Epithelial cell of proximal tubule (primary cell): ENCODE measurements at regions not wholly inside any gene's neighbourhood (a gene's known extent, or its start where the extent isn't known, plus 50 kb on each side); places are given as distances from the start of the nearest gene placed in this dataset.

Source experiments
- DNase-seq: peaks from one replicate; pipeline ENCODE4 v3.0.0-alpha.2; 2011; ENCODE audit warnings: low read depth
- H3K4me3 ChIP-seq: 2 replicates; pipeline ENCODE4 v1.5.1; 2011; ENCODE audit warnings: low read depth, mild to moderate bottlenecking, low read length
- TF ChIP-seq, protein P1 (sequence below): conservative IDR thresholded peaks from 2 replicates; pipeline ENCODE4 v1.5.1; 2012; ENCODE audit warnings: low read depth, mild to moderate bottlenecking, low read length

DNA sequence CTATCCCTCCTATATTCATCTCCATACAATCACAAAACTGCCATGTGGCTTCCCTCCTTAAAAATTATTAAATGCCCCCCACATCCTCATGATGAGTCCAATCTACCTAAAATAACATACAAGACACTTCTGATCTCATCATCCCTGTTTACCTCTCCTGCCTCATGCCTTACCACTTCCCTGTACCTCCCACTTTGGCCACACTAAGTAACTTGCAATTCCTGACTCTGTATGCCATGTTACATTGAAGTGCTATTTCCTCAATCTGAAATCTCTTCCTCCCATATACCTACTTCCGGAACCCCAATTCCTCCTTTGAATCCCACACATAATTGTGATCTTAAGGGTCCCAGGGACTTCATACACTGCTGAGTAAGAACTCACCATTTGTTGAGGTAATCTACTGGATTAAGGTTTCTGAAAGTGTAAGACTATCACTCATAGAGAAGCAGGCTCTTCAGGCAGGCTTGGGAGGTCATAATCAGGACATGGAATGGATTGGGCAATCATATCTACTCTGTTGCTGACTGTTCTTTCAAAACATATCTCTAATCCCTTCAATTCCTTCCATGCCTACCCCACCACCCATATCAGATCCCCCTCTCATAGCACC, 117.6 kb upstream of the PLEKHG7 start:
- DNase-seq, result no peak
- no peak overlapping the region for H3K4me3 ChIP-seq
- TF ChIP-seq, protein P1, sequence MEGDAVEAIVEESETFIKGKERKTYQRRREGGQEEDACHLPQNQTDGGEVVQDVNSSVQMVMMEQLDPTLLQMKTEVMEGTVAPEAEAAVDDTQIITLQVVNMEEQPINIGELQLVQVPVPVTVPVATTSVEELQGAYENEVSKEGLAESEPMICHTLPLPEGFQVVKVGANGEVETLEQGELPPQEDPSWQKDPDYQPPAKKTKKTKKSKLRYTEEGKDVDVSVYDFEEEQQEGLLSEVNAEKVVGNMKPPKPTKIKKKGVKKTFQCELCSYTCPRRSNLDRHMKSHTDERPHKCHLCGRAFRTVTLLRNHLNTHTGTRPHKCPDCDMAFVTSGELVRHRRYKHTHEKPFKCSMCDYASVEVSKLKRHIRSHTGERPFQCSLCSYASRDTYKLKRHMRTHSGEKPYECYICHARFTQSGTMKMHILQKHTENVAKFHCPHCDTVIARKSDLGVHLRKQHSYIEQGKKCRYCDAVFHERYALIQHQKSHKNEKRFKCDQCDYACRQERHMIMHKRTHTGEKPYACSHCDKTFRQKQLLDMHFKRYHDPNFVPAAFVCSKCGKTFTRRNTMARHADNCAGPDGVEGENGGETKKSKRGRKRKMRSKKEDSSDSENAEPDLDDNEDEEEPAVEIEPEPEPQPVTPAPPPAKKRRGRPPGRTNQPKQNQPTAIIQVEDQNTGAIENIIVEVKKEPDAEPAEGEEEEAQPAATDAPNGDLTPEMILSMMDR, result no peak

DNA sequence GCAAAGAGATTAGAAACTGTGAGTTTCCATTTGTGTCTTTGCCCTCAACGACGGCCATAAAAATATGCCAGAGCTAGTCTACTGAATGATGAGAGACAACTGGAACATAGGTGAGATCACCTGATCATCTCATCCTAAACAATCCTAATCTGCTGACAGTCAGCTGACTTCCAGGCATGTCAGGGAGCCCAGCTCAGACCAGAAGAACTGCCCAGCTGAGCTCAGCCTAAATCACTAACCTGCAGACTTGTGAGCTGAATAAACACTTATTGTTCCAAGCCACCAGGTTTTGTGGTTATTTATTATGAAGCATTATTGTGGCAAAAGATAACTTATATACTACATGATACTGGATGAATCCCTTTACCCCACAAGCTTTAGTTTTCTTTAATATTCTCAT, 118.9 kb upstream of the PLEKHG7 start:
- no peak for DNase-seq
- TF ChIP-seq, protein P1, result no peak
- no peak overlapping the region for H3K4me3 ChIP-seq

DNA sequence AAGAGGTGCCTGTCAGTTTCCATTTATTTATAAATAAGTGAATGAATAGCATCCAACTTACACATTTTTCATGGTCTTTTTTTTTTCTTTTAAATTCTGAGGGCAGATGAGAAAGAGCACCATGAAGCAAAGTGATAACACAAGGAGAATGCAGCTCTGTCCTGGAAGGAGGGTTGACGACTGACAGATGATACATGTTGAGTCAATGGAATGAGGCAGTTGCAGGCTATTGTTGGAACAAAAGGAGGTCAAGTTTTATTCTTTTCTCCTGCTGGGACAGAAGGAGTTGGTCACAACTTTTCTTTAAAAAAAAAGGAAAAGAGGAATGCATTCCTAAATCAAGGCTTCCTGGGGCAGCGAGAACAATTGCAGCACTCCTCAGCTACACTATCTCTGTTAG, 119.9 kb upstream of the PLEKHG7 start:
- TF ChIP-seq, protein P1, result no peak
- DNase-seq, result no peak
- H3K4me3 ChIP-seq, result no peak overlapping the region

DNA sequence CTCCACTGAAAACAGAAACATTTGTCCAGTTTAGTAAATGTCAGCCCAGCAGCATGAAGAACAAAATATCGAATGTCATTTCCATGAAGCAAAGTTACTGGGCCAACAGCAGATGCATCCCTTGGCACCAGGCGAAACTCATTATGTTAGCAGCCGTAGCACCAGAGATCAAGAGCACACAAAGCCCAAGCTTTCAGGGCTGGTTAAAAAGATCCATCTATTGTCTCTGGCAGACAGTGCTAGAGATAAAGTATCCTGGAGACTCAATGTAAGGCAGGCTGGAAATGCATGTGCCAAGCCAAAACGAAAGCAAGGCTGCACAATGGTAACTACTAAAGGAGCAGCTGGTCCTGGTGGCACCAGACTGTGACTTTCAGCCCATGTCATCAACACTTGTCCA, 120.3 kb upstream of the PLEKHG7 start:
- TF ChIP-seq, protein P1, result no peak
- H3K4me3 ChIP-seq, result no peak overlapping the region
- DNase-seq, result no peak

DNA sequence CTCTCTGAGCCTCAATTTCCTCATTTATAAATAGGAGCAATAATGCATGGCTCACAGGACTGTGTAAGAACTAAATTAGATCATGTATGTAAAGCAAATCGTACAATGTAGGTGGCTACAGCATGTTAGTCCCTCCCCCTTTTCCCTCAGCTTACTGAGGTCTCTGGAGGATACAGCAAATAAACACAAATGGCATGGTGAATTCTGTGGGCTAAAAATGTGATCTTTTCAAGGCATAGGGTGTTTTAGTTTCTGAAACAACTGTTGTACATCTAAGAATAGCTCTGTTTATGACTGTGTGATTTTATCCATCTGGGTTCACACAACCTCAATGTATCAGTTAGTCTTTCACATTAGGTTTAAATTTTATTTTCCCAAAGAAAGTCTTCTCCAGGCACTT, 121.2 kb upstream of the PLEKHG7 start:
- TF ChIP-seq, protein P1, result no peak
- DNase-seq, result no peak
- no peak overlapping the region for H3K4me3 ChIP-seq

DNA sequence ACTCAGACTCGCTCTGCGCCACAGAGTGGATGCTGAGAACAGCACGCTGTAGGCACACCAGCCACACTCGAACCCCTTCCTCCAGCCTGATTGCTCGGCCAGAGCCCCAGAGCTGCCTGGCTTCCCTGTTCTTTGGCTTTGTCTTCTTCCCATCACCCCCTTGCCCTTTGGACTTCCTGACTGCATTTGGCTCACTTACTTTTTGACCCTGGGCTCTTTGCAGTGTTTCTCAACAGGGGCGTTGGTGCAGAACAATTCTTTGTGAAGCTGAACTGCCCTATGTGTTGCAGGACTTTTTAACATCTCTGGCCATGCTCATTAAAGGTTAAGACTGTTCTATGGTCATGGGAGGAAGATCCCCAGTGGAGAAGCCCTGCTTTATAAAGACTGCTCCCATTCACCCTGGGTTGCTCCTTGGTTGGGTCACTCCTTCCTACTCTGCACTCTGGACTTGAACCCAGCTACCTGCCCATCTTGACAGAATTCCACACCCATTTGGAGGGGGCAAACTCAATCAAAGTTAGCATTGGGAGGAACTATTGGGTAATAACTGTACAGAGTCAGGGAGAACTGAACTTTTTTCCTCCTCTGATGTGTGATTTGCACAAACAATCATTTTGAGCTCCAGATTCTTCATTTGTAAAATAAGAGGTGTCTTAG, 127.7 kb upstream of the PLEKHG7 start:
- H3K4me3 ChIP-seq, result no peak overlapping the region
- DNase-seq, result peak; percentile 67
- TF ChIP-seq, protein P1, result no peak
